NCI-H82 treated with DMSO at 0.1 percent for 48 hours (cell line): ENCODE measurements at regions not wholly inside any gene's neighbourhood (a gene's known extent, or its start where the extent isn't known, plus 50 kb on each side); places are given as distances from the start of the nearest gene placed in this dataset.
A peak's percentile ranks its signal among the peaks of the same experiment; 100 is the strongest.
"Not testable (repeated sequence)": the region's sequence is repeated elsewhere in the genome, so short reads cannot be mapped to it uniquely, and the experiment has no call there.

Experiments
- DNase-seq: peaks from one replicate; lab custom pipeline; 2025; ENCODE audit not compliant: unreplicated experiment; lab: John Stamatoyannopoulos, UW

- no peak for DNase-seq
Measured at GRCh38 chr11:96447208-96448110, 57.6 kb downstream of the JRKL start.

DNA sequence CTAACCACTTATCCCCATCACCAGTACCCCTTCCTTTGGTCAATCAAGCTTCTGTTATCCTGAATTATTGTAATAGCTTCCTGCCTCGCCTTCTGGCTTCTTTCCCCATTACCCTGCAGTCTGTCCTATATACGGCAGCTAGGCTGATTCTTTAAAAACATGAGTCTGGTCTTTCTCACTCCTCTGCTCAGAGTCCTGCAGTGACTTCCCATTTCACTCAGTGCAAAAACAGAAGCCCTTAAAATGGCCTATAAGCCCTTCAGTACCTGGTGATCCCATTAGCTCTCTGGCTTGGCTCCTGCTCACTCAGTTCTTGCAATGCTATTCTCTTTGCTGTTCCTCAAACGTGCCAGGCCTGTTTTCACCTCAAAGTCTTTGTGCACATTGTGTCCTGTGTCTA is 58.4 kb downstream of the JRKL start:
- DNase-seq, result peak; percentile 9

GRCh38 chr11:96456111-96456510 is 66.3 kb downstream of the JRKL start:
- no peak for DNase-seq

DNA sequence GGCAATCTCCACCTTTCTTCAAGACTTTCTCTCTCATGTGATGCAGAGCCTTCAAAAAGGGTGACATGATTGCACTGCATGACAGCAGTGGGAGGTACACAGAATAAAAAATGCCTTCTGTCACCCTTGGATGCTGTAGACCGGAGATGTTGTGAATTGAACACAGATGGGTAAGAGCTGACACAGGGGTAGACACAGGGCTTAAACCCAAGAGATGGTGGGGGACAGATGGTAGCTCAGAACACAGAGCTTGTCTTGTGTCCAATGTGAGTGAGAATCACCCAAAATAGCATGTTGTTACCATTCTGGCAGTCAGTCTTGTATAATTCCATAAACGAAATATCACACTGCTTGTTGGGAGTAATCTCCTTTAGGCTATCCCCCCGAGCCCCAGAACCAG is 69.9 kb downstream of the JRKL start:
- no peak for DNase-seq

DNA sequence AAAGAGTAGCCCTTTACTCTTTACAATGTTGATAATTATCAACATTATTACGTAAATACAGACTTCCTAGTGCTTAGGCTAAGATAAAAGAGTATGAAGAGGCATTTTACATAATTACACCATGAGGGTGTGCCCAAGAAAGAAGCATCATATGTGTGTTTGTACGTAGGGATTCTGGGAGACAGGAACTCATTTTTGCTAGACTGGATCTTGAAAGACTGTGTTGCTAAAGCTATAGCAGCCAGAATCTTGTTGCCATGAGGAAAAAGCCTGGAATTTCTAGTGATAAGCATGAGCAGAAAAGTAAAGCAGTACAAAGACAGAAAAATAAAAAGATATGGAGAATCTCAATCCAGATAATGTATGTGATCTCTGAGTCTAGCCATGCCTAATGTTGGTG is 72.1 kb downstream of the JRKL start:
- DNase-seq, result no peak

- peak; percentile 72 for DNase-seq
Measured at GRCh38 chr11:96464700-96465307, 75.0 kb downstream of the JRKL start.

DNA sequence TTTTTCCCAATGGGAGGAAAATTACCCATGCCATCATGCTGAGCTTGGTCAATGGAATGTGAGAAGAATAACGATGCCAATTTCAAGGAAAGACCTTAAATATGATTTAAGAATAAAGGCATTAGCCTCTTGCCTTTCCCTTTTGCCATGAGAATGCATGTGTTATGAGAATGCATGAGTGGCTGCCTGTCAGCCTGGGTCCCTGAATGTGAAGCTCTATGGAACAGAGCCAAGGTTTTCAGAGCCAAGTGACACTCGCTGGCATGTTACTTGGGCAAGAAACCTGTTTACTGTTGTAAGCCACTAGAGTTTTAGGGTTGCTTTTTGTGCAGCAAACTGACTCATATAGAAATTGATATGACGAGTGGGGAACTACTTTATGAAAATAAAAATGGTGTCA is 75.7 kb downstream of the JRKL start:
- DNase-seq, result no peak

DNA sequence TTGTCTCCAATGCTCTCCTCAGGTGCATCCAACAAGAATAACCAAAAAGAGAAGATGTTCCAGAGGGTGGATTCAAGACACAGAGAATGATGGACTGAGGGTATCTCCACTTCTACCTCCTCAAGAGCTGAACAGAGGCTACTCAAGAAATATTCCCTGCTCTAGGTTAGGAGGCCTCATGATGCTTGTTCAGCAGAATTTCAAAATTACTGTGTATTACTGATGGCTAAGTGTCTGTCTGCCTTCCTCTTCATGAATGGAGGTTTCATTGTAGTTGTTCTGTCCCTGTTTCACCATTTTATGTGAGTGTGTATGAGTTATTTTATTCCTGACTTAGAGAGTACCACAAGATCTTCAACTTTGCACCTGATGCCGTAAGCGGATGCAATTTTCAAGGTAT is 76.8 kb downstream of the JRKL start:
- DNase-seq, result no peak

DNA sequence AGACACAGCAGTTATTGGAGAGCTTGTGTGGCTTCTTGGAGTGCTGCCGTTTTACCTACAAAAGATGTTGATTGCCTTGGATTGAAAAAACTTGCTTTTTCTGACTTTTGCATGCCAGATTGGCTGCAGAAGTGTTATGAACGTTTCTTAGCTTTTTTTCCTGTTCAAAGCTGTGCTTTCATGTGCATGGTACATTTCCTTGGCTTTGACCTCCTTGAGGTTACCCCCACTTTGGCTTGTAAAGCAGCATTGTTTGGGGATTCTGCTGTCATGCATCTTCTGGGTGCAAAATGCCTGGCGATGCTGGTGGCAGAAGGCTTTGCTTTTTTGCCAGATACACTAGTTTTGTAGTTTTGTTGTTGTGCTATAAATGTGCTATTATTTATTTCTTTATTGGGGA is 80.0 kb downstream of the JRKL start:
- DNase-seq, result no peak

- no peak for DNase-seq
Measured at GRCh38 chr11:96470521-96470920, 80.7 kb downstream of the JRKL start.

DNA sequence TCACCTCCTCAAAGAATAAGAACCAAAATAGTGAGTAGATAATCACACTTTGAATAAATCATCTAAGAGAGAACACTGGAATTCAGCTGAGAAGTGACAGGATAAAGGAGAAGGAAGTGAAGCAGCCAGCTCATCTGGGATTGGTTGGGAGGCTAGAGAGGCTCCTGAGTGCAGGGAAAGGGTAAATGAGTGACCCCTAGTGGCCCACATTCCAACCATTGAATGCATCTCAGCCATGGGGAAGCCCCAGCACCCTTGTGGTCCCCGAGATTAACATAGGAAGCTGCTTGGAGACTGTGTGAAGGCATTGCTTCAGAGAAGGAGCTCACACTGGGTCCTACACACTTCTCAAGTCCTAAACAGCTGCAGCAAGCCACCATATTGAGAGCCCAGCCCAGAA is 82.3 kb downstream of the JRKL start:
- DNase-seq, result no peak

DNA sequence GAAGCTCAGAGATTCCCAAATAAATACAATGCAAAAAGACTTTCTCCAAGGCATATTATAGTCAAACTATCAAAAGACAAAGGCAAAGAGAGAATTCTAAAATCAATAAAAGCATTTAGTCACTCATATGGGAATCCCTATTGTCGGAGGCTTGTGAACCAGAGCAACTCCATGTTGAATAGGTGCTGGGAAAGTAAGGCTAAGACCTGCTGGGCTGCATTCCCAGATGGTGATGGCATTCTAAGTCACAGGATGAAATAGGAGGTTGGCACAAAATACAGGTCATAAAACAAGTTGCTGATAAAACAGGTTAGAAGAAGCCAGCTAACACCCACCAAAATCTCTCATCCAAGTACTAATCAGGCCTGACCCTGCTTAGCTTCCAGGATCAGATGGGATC is 84.5 kb downstream of the JRKL start:
- DNase-seq, result no peak

DNA sequence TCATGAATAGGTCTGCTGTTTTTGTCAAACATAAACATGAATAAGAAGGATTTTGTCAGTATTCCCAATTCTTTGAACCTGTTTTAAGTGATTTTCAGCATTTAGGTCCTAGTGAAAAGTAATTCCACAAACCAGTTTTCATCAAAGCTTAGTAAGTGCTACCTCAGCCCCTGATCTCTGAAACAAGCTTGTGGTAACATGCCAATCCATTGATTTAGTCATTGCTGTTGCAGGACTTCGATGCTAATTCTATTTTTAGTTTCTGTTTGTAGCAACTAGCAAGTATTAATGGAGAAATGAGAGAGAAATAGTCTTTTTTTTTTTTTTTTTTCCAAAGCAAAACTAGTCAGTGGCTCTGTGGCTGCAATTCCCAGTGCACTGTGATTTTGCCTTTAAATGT is 91.4 kb downstream of the JRKL start:
- no peak for DNase-seq

DNA sequence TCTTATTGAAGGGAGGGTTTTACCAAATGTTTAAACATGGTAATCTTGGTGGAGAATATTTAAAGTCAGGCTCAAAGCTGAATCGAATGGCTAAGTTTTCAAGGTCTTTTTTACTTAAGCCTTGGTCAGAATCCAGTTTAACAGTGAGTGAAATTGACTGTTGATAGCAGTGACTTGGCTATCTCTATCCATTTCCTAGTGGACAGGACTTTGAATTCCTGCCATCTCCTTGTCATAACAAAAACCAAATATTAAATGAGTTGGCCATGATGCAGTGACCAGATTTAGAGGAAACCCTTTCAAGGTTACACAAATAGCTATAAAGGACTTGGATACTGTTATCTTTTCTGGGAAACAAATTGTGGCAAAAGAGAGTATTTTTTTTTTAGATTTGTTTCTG is 92.0 kb downstream of the JRKL start:
- no peak for DNase-seq

- no peak for DNase-seq
Measured at GRCh38 chr11:96482193-96482592, 92.4 kb downstream of the JRKL start.

DNA sequence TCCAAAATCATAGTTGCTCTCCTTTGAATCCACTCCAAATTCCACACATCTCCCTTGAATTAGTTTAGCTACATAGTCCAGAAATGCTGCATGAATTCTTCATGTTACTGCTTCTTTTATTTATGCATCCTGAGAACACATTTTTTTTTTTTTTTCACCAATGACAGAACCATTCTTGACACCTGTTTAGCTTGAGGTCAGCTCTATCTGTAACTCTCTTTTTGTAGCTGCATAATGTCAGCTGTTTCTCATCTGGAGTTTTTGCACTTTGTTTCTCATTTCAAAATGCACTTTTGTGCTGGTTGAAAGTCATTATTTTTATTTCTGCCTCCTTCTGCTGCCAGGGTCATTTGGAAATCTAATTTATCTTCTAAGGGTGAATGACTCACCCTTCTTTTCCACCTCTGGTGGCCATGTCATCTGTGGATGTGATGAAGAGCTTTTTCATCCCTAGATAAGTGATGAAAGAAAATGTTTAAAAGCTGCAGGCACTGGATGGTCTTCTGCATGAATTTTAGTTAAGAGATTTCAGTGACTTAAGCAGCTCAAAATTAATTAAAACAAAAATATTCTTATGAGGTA is 93.7 kb downstream of the JRKL start:
- no peak for DNase-seq

DNA sequence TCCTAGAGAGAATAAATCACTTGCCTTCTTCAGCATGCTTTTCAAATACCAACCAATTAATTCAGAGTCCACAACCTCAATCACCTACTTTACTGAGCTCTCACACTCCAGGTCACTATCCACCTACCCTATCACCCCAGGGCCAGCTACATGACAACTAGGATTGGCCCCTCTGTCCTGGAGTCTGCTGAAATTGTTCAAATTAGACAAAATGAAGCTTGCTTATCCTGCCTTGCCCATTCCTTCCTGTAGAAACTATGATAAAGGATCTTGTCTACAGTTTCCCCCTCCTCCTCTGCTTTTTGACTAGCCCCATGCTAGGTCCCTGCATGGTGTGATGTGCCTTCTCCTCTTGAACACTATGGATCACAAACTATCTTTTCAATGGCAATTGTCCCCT is 94.5 kb downstream of the JRKL start:
- DNase-seq, result no peak

GRCh38 chr11:96486890-96487611 is 97.2 kb downstream of the JRKL start:
- no peak for DNase-seq

DNA sequence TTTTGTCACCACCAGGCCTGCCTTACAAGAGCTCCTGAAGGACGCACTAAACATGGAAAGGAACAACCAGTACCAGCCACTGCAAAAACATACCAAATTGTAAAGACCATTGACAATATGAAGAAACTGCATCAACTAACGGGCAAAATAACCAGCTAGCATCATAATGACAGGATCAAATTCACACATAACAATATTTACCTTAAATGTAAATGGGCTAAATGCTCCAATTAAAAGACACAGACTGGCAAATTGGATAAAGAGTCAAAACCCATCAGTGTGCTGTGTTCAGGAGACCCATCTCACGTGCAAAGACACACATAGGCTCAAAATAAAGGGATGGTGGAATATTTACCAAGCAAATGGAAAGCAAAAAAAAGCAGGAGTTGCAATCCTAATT is 99.1 kb downstream of the JRKL start:
- DNase-seq, result not testable (repeated sequence)

DNA sequence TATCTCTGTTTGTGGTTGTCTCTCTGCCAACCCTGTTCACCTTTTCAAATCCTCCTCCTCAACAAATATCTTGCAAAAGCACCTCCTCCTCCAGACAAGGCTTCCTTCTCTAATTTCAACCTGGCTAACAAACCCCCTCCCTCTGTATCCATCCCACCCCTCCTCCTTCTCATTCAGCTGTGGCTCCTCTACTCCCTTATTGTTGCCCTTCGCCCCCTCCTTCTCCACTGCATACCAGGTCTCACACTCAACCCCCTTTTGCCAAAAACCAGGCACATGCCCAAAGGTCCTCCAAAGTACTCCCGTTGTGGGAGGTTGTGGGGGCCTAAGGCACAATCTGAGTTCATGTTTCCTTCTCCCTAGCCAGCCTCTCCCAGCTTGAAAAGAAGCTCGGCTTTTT is 110.6 kb downstream of the JRKL start:
- no peak for DNase-seq

- no peak for DNase-seq
Measured at GRCh38 chr11:96506041-96506440, 116.2 kb downstream of the JRKL start.

DNA sequence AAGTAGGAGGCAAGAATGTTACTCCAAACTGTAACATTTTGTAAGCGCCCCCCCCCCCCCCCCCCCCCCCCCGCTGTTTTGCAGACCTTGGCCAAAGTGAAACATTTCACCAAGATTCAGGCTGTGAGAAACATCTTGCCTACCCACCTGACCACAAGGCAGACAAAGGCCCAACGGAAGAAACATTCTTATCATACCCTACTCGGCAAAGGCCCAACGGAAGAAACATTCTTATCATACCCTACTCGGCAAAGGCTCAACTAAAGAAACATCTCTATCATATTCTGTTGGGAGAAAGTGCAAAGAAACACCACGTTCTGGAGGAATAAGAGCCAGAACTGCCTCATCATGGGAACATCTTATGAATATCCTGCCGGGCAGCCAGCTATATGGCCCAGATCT is 117.1 kb downstream of the JRKL start:
- DNase-seq, result no peak
